ENCODE measurements at regions not wholly inside any gene's neighbourhood (a gene's known extent, or its start where the extent isn't known, plus 50 kb on each side); places are given as distances from the start of the nearest gene placed in this dataset.

GRCh38 chr5:116673453-116673852, 98.8 kb upstream of the SEMA6A start:
- H3K27me3 ChIP-seq (replicated peaks in 1 of 2; ENCODE audit: control insufficient read depth in 2 of 2, insufficient read depth in 2 of 2, low read length in 1 of 2): no peaks in the 10 kb centered on the region
- H3K27ac ChIP-seq (ENCODE audit: control insufficient read depth, insufficient read depth): 0 out of 2 replicates have a peak overlapping the region, but pooled peaks have one; percentile 32
- ChIA-PET CTCF (interaction anchor here (1.5 to 4.9 kb wide), 6 partner anchors 14 to 98 kb away, joined by 3 to 20 read pairs (median 14); partner anchors contain the start of gene SEMA6A), POLR2A (interaction anchor here (0.6 to 6.9 kb wide), 8 partner anchors 8 to 98 kb away, joined by 3 to 49 read pairs (median 6); partner anchors contain the start of gene SEMA6A), SMC1A (ENCODE audit: uncharacterized antibody, unreplicated experiment) (interaction anchor here (1.2 to 19.1 kb wide), 17 partner anchors 8 to 270 kb away, joined by 3 to 394 read pairs (median 19); partner anchors contain the start of gene SEMA6A), RAD21 (ENCODE audit: unreplicated experiment) (interaction anchor here (0.9 to 11.9 kb wide), 16 partner anchors 8 to 274 kb away, joined by 3 to 179 read pairs (median 5); partner anchors contain the start of gene SEMA6A)
- DNase-seq (ENCODE audit: low read depth, low spot score) (no peak), ATAC-seq (peak; percentile 57), FAIRE-seq (peak; percentile 35)
- BruUV-seq (replicated peaks): no TSS peak
- no peaks in the 10 kb centered on the region for H3K79me2 ChIP-seq (ENCODE audit: control insufficient read depth, insufficient read depth, low read length)
- H3K9ac ChIP-seq (ENCODE audit: control insufficient read depth, insufficient read depth, low read length): no peak overlapping the region
- no peaks in the 10 kb centered on the region for H3K36me3 ChIP-seq (ENCODE audit: control insufficient read depth in 2 of 2, insufficient read depth in 2 of 2, low read length in 1 of 2)
- H3K4me3 ChIP-seq: no peak overlapping the region
- H3K4me1 ChIP-seq (ENCODE audit: control insufficient read depth, insufficient read depth, low read length): peaks cover 42% of the 10 kb centered on the region
- peak overlapping the region; percentile 26; the same call in 1 of the 2 replicates for H2AFZ ChIP-seq (ENCODE audit: control insufficient read depth, low read depth, low read length)
- in situ Hi-C loops (cut with MboI) (no loop called here), intact Hi-C loops (cut with micrococcal nuclease; ENCODE audit: unreplicated experiment) (loop anchor here (5.0 kb wide), 1 partner anchor 34 kb away; no protein-coding TSS in a partner anchor)
- WGBS (ENCODE audit: insufficient coverage, insufficient replicate concordance, low lambda C conversion rate, missing lambda C conversion rate): 50% methylated on average over 2 of the region's 2 CpGs
- H3K9me3 ChIP-seq (replicated peaks; ENCODE audit: control insufficient read depth, insufficient read depth, low read length): peaks cover 5% of the 10 kb centered on the region; the same call in 2 of the 3 replicates
- no peaks in the 10 kb centered on the region for H4K20me1 ChIP-seq (ENCODE audit: control insufficient read depth, insufficient read depth)
- no peak overlapping the region for H3K4me2 ChIP-seq (ENCODE audit: control insufficient read depth, insufficient read depth)
- 0 out of 2 replicates have a peak, but pooled peaks have one; percentile 41 for TF ChIP-seq YY1 (IDR thresholded peaks at IDR 0.05; ENCODE audit: low read depth, low read length)
- TF ChIP-seq, protein P1, sequence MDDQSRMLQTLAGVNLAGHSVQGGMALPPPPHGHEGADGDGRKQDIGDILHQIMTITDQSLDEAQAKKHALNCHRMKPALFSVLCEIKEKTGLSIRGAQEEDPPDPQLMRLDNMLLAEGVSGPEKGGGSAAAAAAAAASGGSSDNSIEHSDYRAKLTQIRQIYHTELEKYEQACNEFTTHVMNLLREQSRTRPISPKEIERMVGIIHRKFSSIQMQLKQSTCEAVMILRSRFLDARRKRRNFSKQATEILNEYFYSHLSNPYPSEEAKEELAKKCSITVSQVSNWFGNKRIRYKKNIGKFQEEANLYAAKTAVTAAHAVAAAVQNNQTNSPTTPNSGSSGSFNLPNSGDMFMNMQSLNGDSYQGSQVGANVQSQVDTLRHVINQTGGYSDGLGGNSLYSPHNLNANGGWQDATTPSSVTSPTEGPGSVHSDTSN (IDR thresholded peaks at IDR 0.05; ENCODE audit: insufficient replicate concordance, low read depth, low read length): no peak
- no peak for TF ChIP-seq SMAD1 (IDR thresholded peaks at IDR 0.05; ENCODE audit: low read depth, partially characterized antibody)
- TF ChIP-seq RAD51 (IDR thresholded peaks at IDR 0.05): no peak
- no peak for TF ChIP-seq SP1 (IDR thresholded peaks at IDR 0.05; ENCODE audit: low read depth, low read length)
- TF ChIP-seq IKZF2 (IDR thresholded peaks at IDR 0.05): peak in 1 of 2 experiments; percentile 45; a peak in 2 of 4 replicates
- TF ChIP-seq SPI1 (IDR thresholded peaks at IDR 0.05; ENCODE audit: borderline replicate concordance, insufficient read depth, low read depth, low read length): peak; percentile 78; the same call in 1 of the 2 replicates
- TF ChIP-seq, protein P2, sequence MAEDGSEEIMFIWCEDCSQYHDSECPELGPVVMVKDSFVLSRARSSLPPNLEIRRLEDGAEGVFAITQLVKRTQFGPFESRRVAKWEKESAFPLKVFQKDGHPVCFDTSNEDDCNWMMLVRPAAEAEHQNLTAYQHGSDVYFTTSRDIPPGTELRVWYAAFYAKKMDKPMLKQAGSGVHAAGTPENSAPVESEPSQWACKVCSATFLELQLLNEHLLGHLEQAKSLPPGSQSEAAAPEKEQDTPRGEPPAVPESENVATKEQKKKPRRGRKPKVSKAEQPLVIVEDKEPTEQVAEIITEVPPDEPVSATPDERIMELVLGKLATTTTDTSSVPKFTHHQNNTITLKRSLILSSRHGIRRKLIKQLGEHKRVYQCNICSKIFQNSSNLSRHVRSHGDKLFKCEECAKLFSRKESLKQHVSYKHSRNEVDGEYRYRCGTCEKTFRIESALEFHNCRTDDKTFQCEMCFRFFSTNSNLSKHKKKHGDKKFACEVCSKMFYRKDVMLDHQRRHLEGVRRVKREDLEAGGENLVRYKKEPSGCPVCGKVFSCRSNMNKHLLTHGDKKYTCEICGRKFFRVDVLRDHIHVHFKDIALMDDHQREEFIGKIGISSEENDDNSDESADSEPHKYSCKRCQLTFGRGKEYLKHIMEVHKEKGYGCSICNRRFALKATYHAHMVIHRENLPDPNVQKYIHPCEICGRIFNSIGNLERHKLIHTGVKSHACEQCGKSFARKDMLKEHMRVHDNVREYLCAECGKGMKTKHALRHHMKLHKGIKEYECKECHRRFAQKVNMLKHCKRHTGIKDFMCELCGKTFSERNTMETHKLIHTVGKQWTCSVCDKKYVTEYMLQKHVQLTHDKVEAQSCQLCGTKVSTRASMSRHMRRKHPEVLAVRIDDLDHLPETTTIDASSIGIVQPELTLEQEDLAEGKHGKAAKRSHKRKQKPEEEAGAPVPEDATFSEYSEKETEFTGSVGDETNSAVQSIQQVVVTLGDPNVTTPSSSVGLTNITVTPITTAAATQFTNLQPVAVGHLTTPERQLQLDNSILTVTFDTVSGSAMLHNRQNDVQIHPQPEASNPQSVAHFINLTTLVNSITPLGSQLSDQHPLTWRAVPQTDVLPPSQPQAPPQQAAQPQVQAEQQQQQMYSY (CRISPR knock-in tag; IDR thresholded peaks at IDR 0.05): no peak
- TF ChIP-seq NFIC (IDR thresholded peaks at IDR 0.05; ENCODE audit: low read depth, low read length): peak; percentile 58; the same call in 1 of the 2 replicates
- TF ChIP-seq EP300 (IDR thresholded peaks at IDR 0.05; ENCODE audit: borderline replicate concordance in 1 of 2, control insufficient read depth in 1 of 2, low read depth in 2 of 2, low read length in 2 of 2): no peak
- TF ChIP-seq, protein P3, sequence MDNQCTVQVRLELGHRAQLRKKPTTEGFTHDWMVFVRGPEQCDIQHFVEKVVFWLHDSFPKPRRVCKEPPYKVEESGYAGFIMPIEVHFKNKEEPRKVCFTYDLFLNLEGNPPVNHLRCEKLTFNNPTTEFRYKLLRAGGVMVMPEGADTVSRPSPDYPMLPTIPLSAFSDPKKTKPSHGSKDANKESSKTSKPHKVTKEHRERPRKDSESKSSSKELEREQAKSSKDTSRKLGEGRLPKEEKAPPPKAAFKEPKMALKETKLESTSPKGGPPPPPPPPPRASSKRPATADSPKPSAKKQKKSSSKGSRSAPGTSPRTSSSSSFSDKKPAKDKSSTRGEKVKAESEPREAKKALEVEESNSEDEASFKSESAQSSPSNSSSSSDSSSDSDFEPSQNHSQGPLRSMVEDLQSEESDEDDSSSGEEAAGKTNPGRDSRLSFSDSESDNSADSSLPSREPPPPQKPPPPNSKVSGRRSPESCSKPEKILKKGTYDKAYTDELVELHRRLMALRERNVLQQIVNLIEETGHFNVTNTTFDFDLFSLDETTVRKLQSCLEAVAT (IDR thresholded peaks at IDR 0.05): no peak
- no peak for TF ChIP-seq FOS (IDR thresholded peaks at IDR 0.05; ENCODE audit: borderline replicate concordance, extremely low read depth, insufficient read length)
- TF ChIP-seq PAX5 (IDR thresholded peaks at IDR 0.05; ENCODE audit: borderline replicate concordance, low read depth, low read length): no peak
- no peak for TF ChIP-seq POLR2A (IDR thresholded peaks at IDR 0.05; ENCODE audit: low read depth, low read length)
- TF ChIP-seq DPF2 (IDR thresholded peaks at IDR 0.05): no peak

Data from GM12878 (cell line).